ENCODE measurements at regions not wholly inside any gene's neighbourhood (a gene's known extent, or its start where the extent isn't known, plus 50 kb on each side); places are given as distances from the start of the nearest gene placed in this dataset.

GRCh38 chr10:83677795-83678194 lies 461.5 kb upstream of the GHITM start:
- Histone ChIP-seq H3K4me3 (replicated peaks; ENCODE audit: low read depth, low read length) (no peak overlapping the region), H3K27me3 (replicated peaks; ENCODE audit: control insufficient read depth, insufficient read depth, low read length) (no peaks in the 10 kb centered on the region), H3K36me3 (ENCODE audit: control insufficient read depth, insufficient read depth, low read length) (no peaks in the 10 kb centered on the region)
- TF ChIP-seq CTCF (IDR thresholded peaks at IDR 0.05; ENCODE audit: insufficient read depth, low read length, poor library complexity, severe bottlenecking), result no peak
- peak; percentile 28 for DNase-seq (ENCODE audit: extremely low read depth, insufficient read length)

GRCh38 chr10:83678850-83679249 lies 460.5 kb upstream of the GHITM start:
- no peaks in the 10 kb centered on the region for H3K27me3 ChIP-seq (replicated peaks; ENCODE audit: control insufficient read depth, insufficient read depth, low read length)
- TF ChIP-seq CTCF (IDR thresholded peaks at IDR 0.05; ENCODE audit: insufficient read depth, low read length, poor library complexity, severe bottlenecking), result no peak
- H3K36me3 ChIP-seq (ENCODE audit: control insufficient read depth, insufficient read depth, low read length), result no peaks in the 10 kb centered on the region
- no peak overlapping the region for H3K4me3 ChIP-seq (replicated peaks; ENCODE audit: low read depth, low read length)
- DNase-seq (ENCODE audit: extremely low read depth, insufficient read length), result peak; percentile 13

- TF ChIP-seq CTCF (IDR thresholded peaks at IDR 0.05; ENCODE audit: insufficient read depth, low read length, poor library complexity, severe bottlenecking), result no peak
- no peaks in the 10 kb centered on the region for H3K36me3 ChIP-seq (ENCODE audit: control insufficient read depth, insufficient read depth, low read length)
- DNase-seq (ENCODE audit: extremely low read depth, insufficient read length), result peak; percentile 66
- H3K4me3 ChIP-seq (replicated peaks; ENCODE audit: low read depth, low read length), result no peak overlapping the region; the same call in 1 of the 2 replicates
- H3K27me3 ChIP-seq (replicated peaks; ENCODE audit: control insufficient read depth, insufficient read depth, low read length), result no peaks in the 10 kb centered on the region
Observed at GRCh38 chr10:83680470-83680891, 458.8 kb upstream of the GHITM start.

- TF ChIP-seq CTCF (IDR thresholded peaks at IDR 0.05; ENCODE audit: insufficient read depth, low read length, poor library complexity, severe bottlenecking), result no peak
- Histone ChIP-seq H3K4me3 (replicated peaks; ENCODE audit: low read depth, low read length) (no peak overlapping the region), H3K36me3 (ENCODE audit: control insufficient read depth, insufficient read depth, low read length) (no peaks in the 10 kb centered on the region), H3K27me3 (replicated peaks; ENCODE audit: control insufficient read depth, insufficient read depth, low read length) (no peaks in the 10 kb centered on the region)
- no peak for DNase-seq (ENCODE audit: extremely low read depth, insufficient read length)
Observed at GRCh38 chr10:83682414-83682813, 456.9 kb upstream of the GHITM start.

GRCh38 chr10:83685458-83685857 lies 453.9 kb upstream of the GHITM start:
- TF ChIP-seq CTCF (IDR thresholded peaks at IDR 0.05; ENCODE audit: insufficient read depth, low read length, poor library complexity, severe bottlenecking), result no peak

More at GRCh38 chr10:83685458-83685857, 453.9 kb upstream of the GHITM start:
- no peak for DNase-seq (ENCODE audit: extremely low read depth, insufficient read length)
- H3K27me3 ChIP-seq (replicated peaks; ENCODE audit: control insufficient read depth, insufficient read depth, low read length), result no peaks in the 10 kb centered on the region
- H3K4me3 ChIP-seq (replicated peaks; ENCODE audit: low read depth, low read length), result no peak overlapping the region
- H3K36me3 ChIP-seq (ENCODE audit: control insufficient read depth, insufficient read depth, low read length), result no peaks in the 10 kb centered on the region

All from GM06990 (cell line).